Vagina (tissue), 2 donors: ENCODE measurements at regions not wholly inside any gene's neighbourhood (a gene's known extent, or its start where the extent isn't known, plus 50 kb on each side); places are given as distances from the start of the nearest gene placed in this dataset.

ENCODE experiments used
- DNase-seq, 2 donors: peaks; one replicate each; pipeline ENCODE4 v3.0.0-alpha.2; 2017; ENCODE audit errors: extremely low spot score in 2 of 2
- H3K27ac ChIP-seq: fragments of 200-600 bp; sonication (generic); one replicate; pipeline ENCODE4 v1.5.1; 2019
- H3K27me3 ChIP-seq: fragments of 200-600 bp; sonication (generic); one replicate; pipeline ENCODE4 v1.5.1; 2019
- H3K36me3 ChIP-seq, 2 donors: fragments of 200-600 bp; sonication (generic); one replicate each; pipeline ENCODE4 v1.5.1; 2017 to 2019
- H3K4me1 ChIP-seq: fragments of 200-600 bp; sonication (generic); one replicate; pipeline ENCODE4 v1.5.1; 2019
- H3K4me3 ChIP-seq, 2 donors: fragments of 200-600 bp; sonication (generic); 1 replicate in 1 of 2; 2 replicates in 1 of 2; pipeline ENCODE4 v1.5.1; 2016 to 2019
- H3K9me3 ChIP-seq: fragments of 200-600 bp; sonication (generic); one replicate; pipeline ENCODE4 v1.5.1; 2019
- CTCF ChIP-seq, 3 experiments: fragments of 450-650 bp in 2 of 3; fragments of 200-600 bp in 1 of 3; sonication (generic) in 1 of 3; IDR thresholded peaks; one replicate each; pipeline ENCODE4 v1.5.1; 2017 to 2019; ENCODE audit warnings: antibody characterized with exemption in 3 of 3, mild to moderate bottlenecking in 2 of 3, moderate library complexity in 2 of 3
- POLR2A ChIP-seq, 2 donors: fragments of 450-650 bp; IDR thresholded peaks; one replicate each; pipeline ENCODE4 v1.6.1; 2017; ENCODE audit warnings: antibody characterized with exemption in 2 of 2, mild to moderate bottlenecking in 2 of 2, moderate library complexity in 2 of 2
- POLR2AphosphoS5 ChIP-seq, 2 donors: sonication (generic); formaldehyde crosslinking; IDR thresholded peaks; one replicate each; pipeline ENCODE4 v1.9.0; 2017; ENCODE audit warnings: antibody characterized with exemption in 2 of 2, mild to moderate bottlenecking in 2 of 2, low read depth in 1 of 2; ENCODE audit not compliant: insufficient read depth in 1 of 2
- intact Hi-C: fragments of 100-400 bp; cut with DNase I; formaldehyde crosslinking; loops from one replicate; pipeline ENCODE4 v1.15.1; 2023

- H3K4me1 ChIP-seq: no peaks in the 10 kb centered on the region
- H3K27ac ChIP-seq: no peak overlapping the region
- TF ChIP-seq POLR2AphosphoS5 (IDR thresholded peaks at IDR 0.05; ENCODE audit: insufficient read depth in 1 of 2, low read depth in 1 of 2) (no peak), POLR2A (IDR thresholded peaks at IDR 0.05) (no peak), CTCF (IDR thresholded peaks at IDR 0.05) (no peak)
- no peaks in the 10 kb centered on the region for H3K36me3 ChIP-seq
- no peaks in the 10 kb centered on the region for H3K27me3 ChIP-seq
- DNase-seq: no peak
- no peak overlapping the region for H3K4me3 ChIP-seq
- intact Hi-C loops: no loop called here
- no peaks in the 10 kb centered on the region for H3K9me3 ChIP-seq
These were observed 398.5 kb downstream of the GPM6A start for GRCh38 chr4:175413561-175413960.

GRCh38 chr4:175414602-175415001 is 397.5 kb downstream of the GPM6A start:
- no peak overlapping the region for H3K4me3 ChIP-seq
- no peaks in the 10 kb centered on the region for H3K9me3 ChIP-seq
- H3K27me3 ChIP-seq: no peaks in the 10 kb centered on the region
- no peaks in the 10 kb centered on the region for H3K36me3 ChIP-seq
- no peak for DNase-seq
- no peak overlapping the region for H3K27ac ChIP-seq
- intact Hi-C loops: no loop called here
- TF ChIP-seq POLR2AphosphoS5 (IDR thresholded peaks at IDR 0.05; ENCODE audit: insufficient read depth in 1 of 2, low read depth in 1 of 2) (no peak), POLR2A (IDR thresholded peaks at IDR 0.05) (no peak), CTCF (IDR thresholded peaks at IDR 0.05) (no peak)
- H3K4me1 ChIP-seq: no peaks in the 10 kb centered on the region

- intact Hi-C loops: no loop called here
- Histone ChIP-seq H3K9me3 (no peaks in the 10 kb centered on the region), H3K27ac (no peak overlapping the region), H3K36me3 (no peaks in the 10 kb centered on the region), H3K4me1 (no peaks in the 10 kb centered on the region), H3K27me3 (no peaks in the 10 kb centered on the region), H3K4me3 (no peak overlapping the region)
- TF ChIP-seq CTCF (IDR thresholded peaks at IDR 0.05): no peak
- no peak for TF ChIP-seq POLR2AphosphoS5 (IDR thresholded peaks at IDR 0.05; ENCODE audit: insufficient read depth in 1 of 2, low read depth in 1 of 2)
- no peak for TF ChIP-seq POLR2A (IDR thresholded peaks at IDR 0.05)
- DNase-seq: no peak
These were observed 393.5 kb downstream of the GPM6A start for GRCh38 chr4:175418516-175418915.

- no peak overlapping the region for H3K27ac ChIP-seq
- intact Hi-C loops: no loop called here
- TF ChIP-seq POLR2AphosphoS5 (IDR thresholded peaks at IDR 0.05; ENCODE audit: insufficient read depth in 1 of 2, low read depth in 1 of 2): no peak
- H3K27me3 ChIP-seq: no peaks in the 10 kb centered on the region
- no peaks in the 10 kb centered on the region for H3K36me3 ChIP-seq
- no peak overlapping the region for H3K4me3 ChIP-seq
- H3K4me1 ChIP-seq: no peaks in the 10 kb centered on the region
- no peak for DNase-seq
- H3K9me3 ChIP-seq: no peaks in the 10 kb centered on the region
These were observed 392.8 kb downstream of the GPM6A start for GRCh38 chr4:175419236-175419718.

GRCh38 chr4:175421506-175421905 is 390.6 kb downstream of the GPM6A start:
- no peak for DNase-seq
- Histone ChIP-seq H3K36me3 (no peaks in the 10 kb centered on the region), H3K9me3 (no peaks in the 10 kb centered on the region), H3K27me3 (no peaks in the 10 kb centered on the region), H3K4me1 (no peaks in the 10 kb centered on the region), H3K27ac (no peak overlapping the region), H3K4me3 (no peak overlapping the region)
- intact Hi-C loops: no loop called here
- TF ChIP-seq POLR2A (IDR thresholded peaks at IDR 0.05) (no peak), POLR2AphosphoS5 (IDR thresholded peaks at IDR 0.05; ENCODE audit: insufficient read depth in 1 of 2, low read depth in 1 of 2) (no peak), CTCF (IDR thresholded peaks at IDR 0.05) (no peak)
